GM18909 (cell line): ENCODE measurements at regions not wholly inside any gene's neighbourhood (a gene's known extent, or its start where the extent isn't known, plus 50 kb on each side); places are given as distances from the start of the nearest gene placed in this dataset.
"Not testable (repeated sequence)": the region's sequence is repeated elsewhere in the genome, so short reads cannot be mapped to it uniquely, and the experiment has no call there.

Experiments used
- ATAC-seq: cut with Tn5 transposase; IDR thresholded peaks from one replicate; pipeline ENCODE4 v1.9.1; 2021; ENCODE audit warnings: mild to moderate bottlenecking; ENCODE audit not compliant: unreplicated experiment, poor library complexity

- no peak for ATAC-seq
Measured at GRCh38 chr21:27795418-27795817, 828.5 kb upstream of the ADAMTS5 start.

GRCh38 chr21:27793901-27794300 is 827.0 kb upstream of the ADAMTS5 start:
- ATAC-seq: no peak

DNA sequence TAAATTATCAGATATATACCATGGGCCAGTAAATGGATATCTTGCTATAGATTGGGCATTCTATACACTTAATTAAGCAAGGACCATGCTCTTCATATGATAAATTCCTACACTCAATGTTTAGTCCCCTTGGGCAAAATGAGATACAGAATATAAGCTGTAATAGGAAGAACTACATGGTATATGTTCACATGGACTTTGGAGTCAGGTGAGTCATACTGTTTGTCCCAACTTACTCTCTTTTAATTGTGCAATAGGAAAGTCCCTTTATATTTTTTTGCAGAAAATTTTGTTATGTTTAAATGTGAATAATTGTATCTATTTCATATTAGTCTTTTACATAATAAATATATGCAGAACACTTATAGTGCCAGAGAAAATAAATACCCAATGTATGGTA is 820.2 kb upstream of the ADAMTS5 start:
- ATAC-seq: no peak

GRCh38 chr21:27779606-27780005 is 812.7 kb upstream of the ADAMTS5 start:
- ATAC-seq: no peak

- ATAC-seq: no peak
Measured at GRCh38 chr21:27776925-27777553, 810.2 kb upstream of the ADAMTS5 start.

GRCh38 chr21:27772816-27773215 is 805.9 kb upstream of the ADAMTS5 start:
- ATAC-seq: no peak

- ATAC-seq: no peak
Measured at GRCh38 chr21:27771938-27772483, 805.1 kb upstream of the ADAMTS5 start.

GRCh38 chr21:27769763-27770162 is 802.9 kb upstream of the ADAMTS5 start:
- no peak for ATAC-seq

- ATAC-seq: not testable (repeated sequence)
Measured at GRCh38 chr21:27768046-27768637, 801.3 kb upstream of the ADAMTS5 start.

- no peak for ATAC-seq
Measured at GRCh38 chr21:27764056-27764455, 797.2 kb upstream of the ADAMTS5 start.

DNA sequence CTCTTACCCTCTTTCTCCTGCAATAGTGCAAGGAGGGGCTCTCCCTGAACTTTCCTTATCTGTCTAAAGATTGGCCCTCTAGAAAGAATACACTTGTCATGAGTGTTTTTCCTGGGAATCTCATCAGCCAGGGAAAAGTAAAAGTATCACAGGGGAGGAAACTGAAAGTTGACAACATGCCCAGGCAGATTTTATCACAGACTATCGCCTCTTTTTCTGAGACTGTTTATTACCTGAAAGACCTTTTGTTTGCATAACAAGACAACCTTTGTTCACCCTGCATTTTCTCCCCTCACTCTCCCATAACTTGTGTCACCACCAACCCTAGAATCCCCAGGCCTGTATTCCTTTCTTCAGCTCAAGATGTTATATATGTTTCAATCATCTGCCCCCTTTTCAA is 794.7 kb upstream of the ADAMTS5 start:
- ATAC-seq: no peak

- ATAC-seq: no peak
Measured at GRCh38 chr21:27759820-27760219, 792.9 kb upstream of the ADAMTS5 start.

DNA sequence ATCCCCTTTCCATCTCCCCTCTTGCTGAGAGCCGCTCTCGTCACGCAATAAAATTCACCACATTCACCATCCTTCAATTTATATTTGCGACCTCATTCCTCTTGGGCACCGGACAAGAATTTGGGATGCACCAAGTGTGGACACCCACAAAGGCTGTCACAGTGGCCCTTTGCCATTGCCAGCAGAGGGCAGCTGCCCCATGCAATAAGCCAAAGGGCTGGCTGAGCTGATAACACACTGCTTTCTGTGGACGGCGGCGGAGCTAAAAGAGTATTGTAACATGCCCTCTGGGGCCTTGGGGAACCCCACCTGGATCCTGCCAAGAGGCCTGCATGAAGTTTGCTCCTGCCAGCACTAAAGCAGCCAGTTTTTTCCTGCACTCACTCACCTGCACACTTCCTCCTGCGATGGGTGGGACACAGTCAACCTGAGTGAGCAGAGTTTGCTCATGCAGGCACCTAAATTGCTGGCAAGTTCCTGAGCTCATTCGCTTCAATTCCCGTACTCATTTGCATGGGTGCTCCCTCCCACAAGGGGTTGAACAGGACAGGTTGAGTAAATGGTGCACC is 792.3 kb upstream of the ADAMTS5 start:
- no peak for ATAC-seq

- ATAC-seq: no peak
Measured at GRCh38 chr21:27756191-27756590, 789.3 kb upstream of the ADAMTS5 start.

DNA sequence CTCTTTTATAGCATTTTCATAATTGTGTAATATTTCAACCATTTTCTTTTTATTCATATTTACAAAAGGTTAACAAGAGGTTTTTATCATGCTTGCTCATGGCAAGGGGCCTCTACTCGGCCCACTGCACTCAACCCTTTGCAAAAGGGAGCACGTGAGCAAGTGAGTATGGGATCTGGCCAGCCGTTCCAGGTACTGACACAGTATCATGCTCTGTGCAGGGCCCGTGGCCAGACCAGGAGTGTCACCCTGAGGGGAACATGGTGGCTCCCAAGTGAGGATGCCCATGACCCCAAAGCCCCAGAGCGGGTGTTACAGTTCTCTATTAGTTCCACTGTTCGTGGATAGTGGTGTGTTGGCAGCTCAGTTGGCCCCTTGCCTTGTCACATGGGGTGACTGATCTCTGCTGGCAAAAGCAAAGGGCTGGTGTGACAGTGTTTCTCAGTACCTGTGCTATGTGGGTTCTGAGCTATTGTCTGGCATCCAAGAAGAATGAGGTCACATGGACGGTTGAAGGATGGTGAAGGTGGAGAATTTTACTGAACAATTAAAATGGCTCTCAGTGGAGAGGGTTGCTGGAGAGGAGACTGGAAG is 777.2 kb upstream of the ADAMTS5 start:
- no peak for ATAC-seq

DNA sequence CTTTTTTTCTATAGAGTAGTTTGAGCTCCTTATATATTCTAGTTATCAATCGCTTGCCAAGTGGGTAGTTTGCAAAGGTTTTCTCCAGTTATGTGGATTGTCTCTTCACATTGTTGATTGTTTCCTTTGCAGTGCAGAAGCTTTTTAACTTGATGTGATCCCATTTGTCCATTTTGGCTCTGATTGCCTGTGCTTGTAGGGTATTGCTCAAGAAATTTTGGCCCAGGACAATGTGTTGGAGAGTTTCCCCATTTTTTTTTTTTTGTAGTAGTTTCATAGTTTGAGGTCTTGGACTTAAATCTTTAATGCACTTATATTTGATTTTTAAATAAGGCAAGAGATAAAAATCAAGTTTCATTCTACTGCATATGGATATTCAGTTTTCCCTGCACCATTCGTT is 774.8 kb upstream of the ADAMTS5 start:
- no peak for ATAC-seq

- no peak for ATAC-seq
Measured at GRCh38 chr21:27740084-27740483, 773.2 kb upstream of the ADAMTS5 start.

GRCh38 chr21:27739187-27739586 is 772.3 kb upstream of the ADAMTS5 start:
- no peak for ATAC-seq

- ATAC-seq: no peak
Measured at GRCh38 chr21:27735699-27736098, 768.8 kb upstream of the ADAMTS5 start.

GRCh38 chr21:27734146-27734545 is 767.3 kb upstream of the ADAMTS5 start:
- ATAC-seq: no peak

DNA sequence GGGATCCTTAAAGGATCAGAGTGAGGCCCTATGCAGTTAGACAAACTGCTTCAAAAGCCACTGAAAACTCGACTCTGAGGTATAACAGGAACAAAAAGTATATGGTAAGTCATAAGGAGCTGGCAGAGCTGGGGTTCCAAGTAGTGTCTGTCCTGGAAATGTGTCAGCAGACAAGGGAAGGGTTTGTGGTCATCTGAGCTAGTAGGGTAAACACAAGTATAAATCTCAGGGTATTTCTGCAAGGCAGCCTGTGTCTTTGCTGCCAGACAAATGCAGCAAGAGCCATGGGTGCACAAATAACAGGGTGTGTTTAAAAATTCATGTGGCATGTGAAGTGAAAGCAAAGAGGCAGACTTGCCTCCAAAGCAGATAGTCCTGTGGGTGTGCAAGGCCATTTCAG is 759.0 kb upstream of the ADAMTS5 start:
- ATAC-seq: no peak
